ENCODE measurements at regions not wholly inside any gene's neighbourhood (a gene's known extent, or its start where the extent isn't known, plus 50 kb on each side); places are given as distances from the start of the nearest gene placed in this dataset.
"Not testable (repeated sequence)": the region's sequence is repeated elsewhere in the genome, so short reads cannot be mapped to it uniquely, and the experiment has no call there.

DNA sequence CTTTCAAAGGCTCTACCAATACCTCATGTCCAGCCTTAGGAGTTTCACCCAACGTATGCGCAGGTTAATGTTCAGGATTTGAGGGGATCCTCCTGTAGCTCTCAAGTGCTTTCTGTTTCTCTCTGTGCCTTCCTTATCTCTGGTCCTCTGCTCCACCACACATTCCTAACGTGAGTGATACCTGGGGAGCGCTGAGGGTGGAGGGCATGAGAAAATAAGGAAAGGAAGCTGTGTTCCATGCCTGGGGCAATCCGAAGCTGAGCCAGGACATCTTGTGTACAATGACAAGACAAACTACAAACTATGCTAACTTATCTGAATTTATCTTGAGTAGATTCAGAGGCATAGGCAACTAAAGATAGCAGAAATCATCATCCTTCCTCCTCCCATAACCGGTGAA is 136.4 kb downstream of the SST start:
- DNase-seq: no peak

DNA sequence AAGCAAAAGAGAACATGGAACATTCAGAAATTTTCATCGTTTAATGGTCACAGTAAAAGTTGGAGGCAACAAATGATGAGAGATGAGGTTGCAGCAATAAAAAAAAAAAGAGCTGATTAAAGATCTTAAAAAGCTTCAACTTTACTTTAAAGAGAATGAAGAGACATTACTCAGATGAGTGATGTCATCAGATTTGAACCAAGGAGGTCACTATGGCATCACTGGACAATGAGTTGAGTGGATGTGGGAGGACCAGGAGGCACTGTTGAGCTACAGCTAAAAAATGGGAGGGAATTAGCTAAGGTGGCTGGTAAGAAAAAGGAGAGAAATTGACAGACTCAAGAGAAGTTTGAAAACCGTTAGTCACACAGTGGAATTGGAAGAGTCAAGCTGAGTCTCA is 138.4 kb downstream of the SST start:
- DNase-seq: no peak

DNA sequence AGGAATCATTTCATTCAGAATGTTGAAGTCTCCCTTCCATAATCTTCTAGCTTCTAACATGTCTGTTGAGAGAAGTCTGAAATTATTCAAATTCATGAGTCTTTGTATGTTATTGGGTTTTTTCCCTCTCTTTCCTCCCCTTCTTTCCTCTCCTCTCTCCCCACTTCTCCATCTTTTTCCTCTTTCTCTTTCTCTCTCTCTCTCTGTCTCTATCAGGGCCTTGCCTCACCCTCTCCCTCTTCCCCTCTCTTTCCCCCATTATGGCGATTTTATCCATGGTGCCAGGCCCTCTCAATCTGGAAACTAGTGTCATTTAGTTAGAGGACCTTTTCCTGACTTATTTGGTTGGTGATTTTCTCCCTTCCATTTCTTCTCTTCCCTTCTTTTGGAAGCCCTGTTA is 147.3 kb downstream of the SST start:
- no peak for DNase-seq

DNA sequence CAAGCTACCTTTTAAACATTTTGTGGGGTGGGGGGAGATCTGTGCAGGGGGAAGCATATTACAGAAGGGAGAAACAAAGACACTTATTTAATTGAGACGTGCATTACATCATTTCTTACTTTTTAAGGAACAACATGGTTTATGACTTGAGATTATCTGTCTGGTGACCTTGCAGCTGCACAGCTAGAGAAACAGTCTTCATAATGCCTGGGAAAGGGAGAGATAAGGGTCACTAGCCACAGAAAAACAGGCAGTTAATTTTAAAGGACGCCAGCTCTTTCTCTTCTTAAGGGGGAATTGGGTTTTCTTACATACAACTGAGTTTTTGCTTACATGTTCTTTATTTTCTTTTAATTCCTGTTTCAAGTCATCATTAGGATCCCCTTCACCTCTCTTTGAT is 147.9 kb downstream of the SST start:
- no peak for DNase-seq

DNA sequence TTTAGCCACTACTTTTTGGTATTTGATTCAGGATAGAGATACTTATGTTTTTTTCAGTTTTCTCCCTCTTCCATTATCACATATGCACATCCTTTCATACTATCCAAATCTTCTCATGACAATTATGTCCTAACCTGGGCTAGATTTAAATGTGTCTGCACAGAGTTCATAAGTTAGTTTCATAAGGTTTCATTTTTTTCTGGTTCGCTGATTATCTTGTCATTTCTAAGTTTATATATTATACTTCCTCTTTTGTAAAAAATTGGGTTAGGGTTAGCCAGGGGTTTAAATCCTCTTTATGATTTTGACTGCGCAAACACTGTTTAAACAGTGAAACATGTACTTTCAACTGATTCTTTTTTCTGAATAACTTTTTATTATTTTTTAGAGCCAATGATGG is 148.6 kb downstream of the SST start:
- DNase-seq: no peak

DNA sequence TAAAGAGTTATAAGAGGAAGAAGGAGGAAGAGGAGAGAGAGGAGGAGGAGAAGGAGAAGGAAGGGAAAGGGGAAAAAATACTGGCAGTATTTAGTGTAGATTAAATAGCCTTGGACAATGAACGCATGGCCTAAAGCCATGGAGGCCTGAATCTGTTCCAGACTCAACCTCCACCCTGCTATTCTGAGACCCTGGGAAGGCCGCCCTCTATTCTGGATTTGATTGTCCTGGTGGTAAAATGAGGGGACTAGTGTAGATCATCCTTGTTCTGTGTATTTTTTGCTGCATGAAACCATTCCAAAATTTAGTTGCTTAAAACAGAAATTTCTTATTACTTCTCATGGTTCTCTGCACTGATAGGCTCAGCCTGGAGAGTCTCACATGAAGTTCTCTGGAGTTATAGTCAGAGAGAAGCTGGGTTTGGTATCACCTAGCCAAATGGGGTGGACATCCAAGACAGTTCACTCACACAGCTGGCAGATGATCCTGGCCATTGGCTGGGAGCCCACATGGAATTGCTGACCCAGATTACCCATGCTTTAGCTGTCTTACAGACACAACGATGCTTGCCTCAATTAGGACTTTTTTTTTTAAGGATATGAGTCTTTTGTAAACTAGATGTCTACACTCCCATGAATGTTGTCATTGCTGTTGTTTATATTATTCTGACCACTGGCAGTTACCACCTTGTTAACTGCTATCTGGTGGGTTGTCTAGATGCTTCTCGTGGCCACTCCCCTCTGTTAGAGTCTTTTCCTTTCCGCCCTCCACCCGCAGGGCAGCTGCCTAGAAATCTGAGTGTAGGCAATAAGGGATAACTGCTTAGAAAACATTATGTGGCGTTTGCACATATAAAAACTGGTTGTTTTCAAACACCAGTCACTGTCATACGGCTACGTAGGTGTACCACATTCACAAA is 149.9 kb downstream of the SST start:
- no peak for DNase-seq

DNA sequence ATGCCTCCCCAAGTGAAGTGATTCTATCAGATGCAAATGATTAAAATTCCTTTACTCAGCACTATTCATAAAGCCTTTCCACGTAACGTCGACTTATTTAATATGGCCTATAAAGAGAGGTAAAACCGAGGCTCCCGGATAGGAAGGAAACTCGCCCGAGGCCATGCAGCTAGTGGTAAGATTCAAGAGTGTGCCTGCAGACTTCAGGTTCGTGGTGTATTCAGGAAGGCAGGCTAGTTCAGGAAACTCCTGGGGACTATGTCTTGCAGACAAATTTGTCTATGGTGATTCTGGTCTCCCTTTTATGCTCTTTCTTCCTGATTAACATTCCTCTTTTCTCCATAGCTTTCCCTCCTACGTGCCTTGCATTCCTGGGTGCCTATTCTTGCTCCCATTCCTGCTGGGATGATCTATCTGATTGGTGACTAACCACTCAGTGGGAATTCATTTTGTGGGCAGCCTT is 150.7 kb downstream of the SST start:
- DNase-seq: peak; percentile 13

DNA sequence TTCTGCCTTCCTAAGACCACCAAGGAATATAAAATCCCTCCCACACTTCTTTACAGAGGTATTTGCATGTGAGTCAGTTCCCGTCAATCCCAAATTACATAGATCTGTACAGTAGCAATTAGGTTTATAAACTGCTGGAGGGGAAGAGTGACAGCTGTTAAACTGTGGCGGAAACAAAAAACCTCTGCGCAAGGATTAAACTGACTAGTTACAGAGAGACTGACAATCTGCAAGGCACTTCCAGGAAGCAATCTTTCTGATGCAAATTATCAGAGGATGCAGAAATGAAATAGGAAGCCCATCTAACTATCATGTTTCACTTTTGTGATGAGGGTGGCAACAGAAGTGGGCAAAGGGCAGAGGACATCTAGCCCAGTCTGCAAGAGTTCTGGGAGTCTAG is 150.4 kb downstream of the RTP4 start:
- no peak for DNase-seq

DNA sequence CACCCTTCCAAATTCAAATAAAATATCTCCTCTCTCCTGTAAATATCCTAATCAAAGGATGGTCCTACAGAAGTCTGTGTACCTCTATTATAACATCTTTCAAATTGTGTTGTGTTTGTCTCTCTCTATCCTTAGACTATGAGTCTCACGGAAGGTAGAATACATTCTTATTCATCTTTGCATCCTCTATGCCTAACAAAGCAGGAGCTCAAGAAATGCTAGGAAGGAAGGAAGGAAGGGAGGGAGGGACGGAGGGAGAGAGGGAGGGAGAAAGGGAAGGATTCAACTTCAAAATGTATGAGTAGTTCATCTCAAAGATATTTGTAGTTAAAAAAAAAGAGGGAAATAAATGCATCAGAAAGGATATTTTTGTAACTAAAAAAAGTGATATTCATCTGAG is 150.0 kb downstream of the RTP4 start:
- no peak for DNase-seq

DNA sequence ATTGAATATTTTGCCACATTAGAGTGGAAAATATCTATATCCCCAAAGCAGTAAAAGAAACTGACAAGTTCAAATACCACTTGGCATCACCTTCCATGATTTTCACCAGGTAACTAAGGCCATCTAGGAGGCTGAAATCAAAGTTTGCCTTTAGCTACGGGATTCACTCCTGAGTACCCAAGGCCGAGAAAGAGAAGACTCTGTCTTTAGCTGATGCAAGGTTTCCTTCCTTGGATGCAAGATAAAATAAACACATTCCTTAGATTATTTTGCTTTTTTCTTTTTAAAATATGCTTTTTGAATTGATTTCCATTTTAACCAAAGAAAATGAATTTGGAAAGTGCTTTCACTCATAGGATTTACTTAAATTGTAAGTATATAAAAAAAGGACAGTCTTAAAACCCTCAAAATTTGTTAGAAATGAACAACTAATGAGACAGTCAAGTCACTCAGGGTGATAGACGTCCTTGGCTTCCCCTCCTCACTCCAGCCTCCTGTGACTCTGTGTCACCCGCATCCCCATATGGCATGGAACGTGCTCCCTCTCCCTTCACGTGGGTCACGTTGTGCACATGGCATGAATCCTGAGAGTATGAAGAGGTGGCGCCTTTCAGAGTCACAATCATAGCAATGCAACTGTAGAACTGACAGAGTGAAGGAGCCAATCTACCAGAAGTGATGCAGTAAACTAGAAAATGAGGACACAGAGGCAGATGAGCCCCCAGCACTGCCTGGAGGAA is 148.4 kb downstream of the RTP4 start:
- no peak for DNase-seq

DNA sequence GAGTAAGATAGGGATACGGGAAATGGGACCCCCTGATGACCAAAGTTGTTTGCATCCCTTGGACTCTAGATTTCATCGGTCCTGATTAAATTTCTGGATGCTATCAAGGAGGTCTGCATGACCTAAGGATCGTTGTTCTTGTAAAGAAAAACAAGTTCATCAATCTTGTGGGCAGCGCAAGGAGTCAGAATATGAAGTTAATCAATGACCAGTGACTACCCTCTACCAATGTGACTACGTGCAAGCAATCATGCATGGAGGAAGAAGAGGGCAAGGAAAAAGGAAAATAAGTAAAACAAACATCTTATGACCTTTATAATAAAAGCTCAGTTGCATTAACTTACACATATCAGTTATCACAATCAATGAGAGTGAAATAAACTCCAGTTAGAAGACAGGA is 139.7 kb downstream of the RTP4 start:
- DNase-seq: no peak

DNA sequence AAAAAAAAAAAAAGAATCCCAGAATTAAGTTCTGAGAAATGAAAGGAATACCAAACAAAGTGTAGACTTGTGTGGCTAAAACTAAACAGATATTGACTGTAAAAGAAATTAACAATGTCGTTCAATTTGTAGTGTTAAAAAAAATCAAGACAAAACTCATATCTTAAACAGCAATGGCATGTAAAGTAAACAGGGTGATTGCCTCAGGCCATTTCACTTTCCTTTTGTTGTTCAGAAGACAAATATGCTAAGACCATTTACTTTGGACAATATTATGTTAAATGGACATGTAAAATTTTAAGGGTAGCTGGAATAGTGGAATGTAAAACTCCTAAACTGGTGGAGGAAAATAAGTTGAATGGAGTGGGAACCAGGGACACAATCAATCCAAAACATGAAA is 139.1 kb downstream of the RTP4 start:
- no peak for DNase-seq

DNA sequence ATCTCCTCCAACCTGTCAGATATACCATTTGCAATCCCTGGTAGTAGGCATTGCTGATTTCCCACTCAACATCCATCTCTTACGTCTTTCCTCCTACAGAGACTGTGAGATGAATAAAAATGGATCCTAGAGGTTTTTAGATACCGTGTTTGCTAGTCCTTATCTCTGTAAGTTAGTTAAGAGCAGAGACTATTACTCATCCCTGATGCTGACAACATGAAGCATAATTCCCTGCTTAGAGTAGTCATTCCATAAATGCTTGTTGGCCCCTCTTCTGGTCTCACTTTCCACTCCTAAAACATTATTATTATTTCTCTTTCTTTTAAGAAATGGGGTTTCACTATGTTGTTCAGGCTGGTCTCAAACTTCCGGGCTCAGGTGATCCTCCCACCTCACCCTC is 136.2 kb downstream of the RTP4 start:
- DNase-seq: no peak

DNA sequence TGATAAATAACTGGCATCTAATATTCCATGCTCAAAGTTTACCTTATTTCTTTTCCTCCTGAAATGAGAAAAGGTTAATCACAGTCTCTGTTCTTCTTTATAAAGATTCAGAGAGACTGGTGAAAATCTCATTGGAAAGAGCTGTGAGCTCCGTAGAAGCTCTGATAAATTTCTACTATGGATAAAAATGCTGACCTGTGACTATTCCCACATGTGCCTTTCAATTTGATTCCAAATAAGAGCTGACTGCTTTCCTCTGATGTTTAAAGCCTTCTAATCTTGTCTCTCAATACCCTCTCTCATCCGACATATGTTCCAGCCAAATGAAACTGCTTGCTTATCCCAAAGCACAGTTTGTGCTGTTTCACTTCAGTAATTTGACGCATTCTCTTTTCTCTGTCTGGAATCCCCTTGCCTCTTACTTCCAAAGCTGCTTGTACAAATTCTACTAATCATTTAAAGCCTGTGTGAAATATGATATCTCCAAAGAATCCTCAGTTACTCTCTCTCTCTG is 130.1 kb downstream of the RTP4 start:
- no peak for DNase-seq

DNA sequence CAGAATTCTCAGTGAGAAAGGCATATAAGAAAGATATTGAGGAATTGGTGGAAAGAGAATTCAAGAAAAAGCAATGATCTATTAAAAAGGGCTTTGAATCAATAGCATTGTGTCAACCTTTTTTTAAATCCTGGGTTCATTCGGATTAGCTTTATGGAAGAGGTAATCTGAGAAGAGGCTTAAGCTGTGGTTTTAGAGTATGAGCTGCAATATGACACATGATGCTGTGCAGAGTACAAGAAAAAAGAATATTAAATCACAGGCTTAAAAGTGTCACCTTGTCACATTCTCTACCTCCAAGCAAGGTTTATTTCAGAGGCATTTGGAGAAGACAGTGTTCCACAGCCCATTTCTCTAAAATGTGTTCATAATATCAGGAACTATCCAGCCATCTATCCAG is 128.9 kb downstream of the RTP4 start:
- no peak for DNase-seq

DNA sequence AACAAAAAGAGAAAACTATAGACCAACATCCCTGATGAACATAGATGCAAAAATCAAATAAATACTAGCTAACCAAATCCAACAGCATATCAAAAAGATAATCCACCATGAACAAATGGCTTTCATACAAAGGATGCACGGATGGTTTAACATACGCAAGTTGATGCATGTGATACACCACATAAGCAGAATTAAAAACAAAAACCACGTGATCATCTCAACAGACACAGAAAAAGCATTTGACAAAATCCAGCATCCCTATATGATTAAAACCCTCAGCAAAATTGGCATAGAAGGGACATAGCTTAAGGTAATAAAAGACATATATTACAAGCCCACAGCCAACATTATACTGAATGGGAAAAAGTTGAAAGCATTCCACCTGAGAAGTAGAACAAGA is 125.9 kb downstream of the RTP4 start:
- DNase-seq: not testable (repeated sequence)

DNA sequence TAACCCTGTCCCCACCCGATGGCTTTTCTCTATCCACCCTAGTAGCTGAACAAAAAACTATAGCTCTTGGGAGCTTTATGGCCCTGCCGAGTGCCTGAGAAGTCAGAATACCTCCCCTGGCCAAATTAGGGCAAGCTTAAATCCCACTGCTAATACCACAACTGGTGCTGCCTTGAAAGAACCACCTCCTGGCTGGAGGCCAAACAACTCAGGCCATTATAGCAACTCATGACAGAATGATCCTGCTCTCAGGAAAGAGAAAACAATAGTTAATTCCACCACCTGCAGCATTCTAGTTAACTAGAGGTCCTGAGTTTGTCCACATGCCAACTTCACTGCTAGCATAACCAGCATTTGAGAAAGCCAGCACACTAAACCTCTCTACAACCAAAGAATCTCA is 123.2 kb downstream of the RTP4 start:
- DNase-seq: no peak

DNA sequence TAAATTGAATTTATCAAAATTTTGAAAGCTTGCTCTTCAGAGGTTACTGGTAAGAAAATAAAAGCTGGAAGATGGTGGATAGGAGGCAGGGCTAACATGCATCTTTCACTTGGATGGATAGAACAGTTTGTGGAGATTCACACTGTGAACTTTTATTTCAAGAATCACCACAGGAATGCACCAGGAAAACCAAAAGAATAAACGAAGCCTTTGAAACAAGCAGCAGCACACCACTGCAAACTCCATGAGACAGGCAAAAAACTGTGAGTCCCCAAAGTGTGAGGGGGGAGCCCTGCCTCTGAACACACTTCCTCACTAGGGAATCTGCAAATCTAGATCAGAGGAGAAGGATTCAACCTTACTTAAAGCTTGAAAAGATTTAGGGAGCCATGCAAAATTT is 122.2 kb downstream of the RTP4 start:
- no peak for DNase-seq

DNA sequence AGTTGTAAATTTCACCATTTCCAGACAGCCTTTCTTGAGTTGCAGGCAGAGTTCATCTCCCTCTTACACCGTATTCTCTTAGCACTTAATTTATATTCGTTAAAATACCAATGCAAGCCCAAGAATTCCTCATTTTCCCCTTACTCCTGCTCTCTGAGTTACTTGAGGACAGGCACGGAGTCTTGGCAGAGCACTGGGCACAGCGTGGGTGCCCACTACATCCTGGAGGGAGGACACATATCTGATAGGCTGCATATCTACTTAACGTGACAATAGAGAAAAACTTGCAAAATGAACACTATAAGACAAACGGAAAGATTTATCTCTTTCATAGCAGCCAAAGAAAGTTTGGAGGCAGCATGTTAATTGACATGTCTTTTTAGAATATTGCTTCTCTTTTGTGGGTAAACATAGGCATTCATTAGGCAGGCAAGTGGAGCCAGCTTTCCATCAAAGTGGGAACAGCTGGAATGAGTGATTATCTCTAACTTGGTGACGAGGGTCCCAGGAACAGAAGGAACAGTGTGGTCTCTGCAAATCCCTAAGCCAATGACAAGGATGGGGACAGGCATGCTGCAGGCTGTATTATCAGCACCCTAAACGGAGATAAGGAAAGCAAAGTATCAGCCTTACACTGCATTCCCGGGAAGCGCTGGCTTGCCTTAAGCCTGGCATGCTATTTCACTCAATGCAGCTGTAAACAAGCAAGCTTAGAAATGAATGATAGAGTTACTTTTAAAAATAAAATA is 116.5 kb downstream of the RTP4 start:
- DNase-seq: no peak

DNA sequence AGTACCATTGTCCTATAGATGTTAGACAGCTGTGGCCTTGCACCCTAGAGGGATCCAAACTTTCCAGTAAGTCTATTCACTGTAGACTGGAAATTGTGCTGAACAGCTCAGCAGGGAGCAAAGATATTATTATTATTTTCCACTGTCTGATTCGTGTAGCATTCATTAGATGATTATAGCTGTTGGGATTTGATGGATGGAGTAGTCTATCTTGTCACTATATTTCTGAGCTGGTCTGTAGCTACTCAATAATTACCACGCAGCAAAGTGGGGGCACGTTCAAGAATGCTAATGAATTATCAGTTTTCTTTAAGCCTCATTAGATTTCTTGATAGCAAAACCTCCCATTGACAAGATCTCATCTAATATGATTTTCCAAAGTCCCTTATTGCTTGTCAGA is 113.2 kb downstream of the RTP4 start:
- DNase-seq: no peak

DNA sequence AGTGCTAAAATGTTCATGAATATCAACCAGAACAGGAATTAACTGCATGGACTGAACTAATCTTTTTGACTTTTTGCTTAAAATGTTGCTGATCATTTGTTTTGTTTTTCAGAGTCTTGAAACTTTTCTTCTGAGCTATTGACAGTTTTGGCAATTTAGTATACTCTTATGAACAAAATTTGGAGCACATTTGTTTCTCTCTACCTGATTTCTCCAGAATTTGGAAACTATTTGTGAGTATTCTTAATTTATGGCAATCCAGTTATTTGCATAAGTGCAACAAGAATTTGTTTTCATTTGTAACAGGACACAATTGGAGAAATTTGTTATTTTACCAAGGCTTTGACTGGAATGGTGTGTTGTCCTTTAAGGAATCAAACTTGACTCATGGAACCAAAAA is 107.4 kb downstream of the RTP4 start:
- DNase-seq: not testable (repeated sequence)

DNA sequence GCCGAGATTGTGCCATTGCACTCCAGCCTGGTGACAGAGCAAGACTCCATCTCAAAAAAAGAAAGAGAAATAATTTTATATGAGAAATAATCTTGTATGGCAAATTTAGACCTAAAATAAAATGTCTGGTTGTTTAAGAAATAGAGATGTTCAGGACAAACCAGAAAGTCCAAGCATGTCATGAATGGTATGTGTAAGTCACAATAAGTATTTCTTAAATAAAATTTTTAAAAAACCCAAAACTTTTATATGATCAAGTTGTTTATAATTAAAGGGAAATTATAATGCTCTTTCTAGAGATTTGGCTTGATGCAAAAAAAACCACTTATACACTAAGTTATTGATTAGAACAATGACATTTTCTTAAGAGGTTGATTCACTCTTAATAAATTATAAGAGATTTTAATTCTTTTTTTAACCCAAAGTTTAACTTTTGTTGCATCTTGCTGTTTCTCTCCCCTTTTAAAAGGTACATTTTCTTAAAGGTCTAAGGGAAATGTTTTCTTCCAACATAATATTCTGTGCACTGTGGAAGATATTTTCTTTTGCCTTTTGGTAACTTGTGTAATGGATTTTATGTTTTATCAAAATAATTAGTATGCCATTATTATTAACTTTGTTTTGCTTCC is 105.7 kb downstream of the RTP4 start:
- no peak for DNase-seq

DNA sequence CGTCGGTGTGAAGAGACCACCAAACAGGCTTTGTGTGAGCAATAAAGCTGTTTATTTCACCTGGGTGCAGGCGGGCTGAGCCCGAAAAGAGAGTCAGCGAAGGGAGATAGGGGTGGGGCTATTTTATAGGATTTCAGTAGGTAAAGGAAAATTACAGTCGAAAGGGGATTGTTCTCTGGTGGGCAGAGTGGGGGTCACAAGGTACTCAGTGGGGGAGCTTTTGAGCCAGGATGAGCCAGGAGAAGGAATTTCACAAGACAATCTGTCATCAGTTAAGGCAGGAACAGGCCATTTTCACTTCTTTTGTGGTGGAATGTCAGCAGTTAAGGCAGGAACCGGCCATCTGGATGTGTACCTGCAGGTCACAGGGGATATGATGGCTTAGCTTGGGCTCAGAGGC is 98.1 kb downstream of the RTP4 start:
- DNase-seq: not testable (repeated sequence)
